GM12864 (cell line): ENCODE measurements at regions not wholly inside any gene's neighbourhood (a gene's known extent, or its start where the extent isn't known, plus 50 kb on each side); places are given as distances from the start of the nearest gene placed in this dataset.

ENCODE experiments used
- DNase-seq: peaks from one replicate; pipeline ENCODE4 v3.0.0-alpha.2; 2011; ENCODE audit warnings: low read depth
- H3K4me3 ChIP-seq: 2 replicates; pipeline ENCODE4 v1.5.1; 2011; ENCODE audit warnings: mild to moderate bottlenecking, low read depth, low read length, control low read depth
- TF ChIP-seq, protein P1 (sequence below): IDR thresholded peaks from 2 replicates; pipeline ENCODE4 v1.5.1; 2011; ENCODE audit warnings: low read depth, mild to moderate bottlenecking, moderate library complexity, low read length, control low read depth, inconsistent platforms; ENCODE audit errors: missing control alignments

DNA sequence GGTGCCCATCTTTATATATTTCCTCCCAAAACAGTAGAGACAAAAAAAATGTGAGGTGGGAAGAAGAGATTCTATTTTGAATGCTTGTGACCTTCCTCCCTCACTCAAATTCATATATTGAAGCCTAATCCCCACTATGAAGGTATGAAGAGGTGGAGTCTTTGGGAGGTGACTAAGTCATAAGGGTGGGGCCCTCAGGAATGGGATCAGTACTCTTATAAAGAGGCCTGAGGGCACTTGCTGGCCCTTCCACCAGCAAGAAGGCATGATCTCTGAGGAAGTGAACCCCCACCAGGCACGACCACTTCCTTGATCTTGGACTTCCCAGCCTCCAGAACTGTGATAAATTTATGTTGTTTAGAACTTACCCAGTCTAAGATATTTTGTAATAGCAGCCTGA lies 517.2 kb upstream of the CNTNAP2 start:
- no peak for DNase-seq
- H3K4me3 ChIP-seq, result no peak overlapping the region
- TF ChIP-seq, protein P1, sequence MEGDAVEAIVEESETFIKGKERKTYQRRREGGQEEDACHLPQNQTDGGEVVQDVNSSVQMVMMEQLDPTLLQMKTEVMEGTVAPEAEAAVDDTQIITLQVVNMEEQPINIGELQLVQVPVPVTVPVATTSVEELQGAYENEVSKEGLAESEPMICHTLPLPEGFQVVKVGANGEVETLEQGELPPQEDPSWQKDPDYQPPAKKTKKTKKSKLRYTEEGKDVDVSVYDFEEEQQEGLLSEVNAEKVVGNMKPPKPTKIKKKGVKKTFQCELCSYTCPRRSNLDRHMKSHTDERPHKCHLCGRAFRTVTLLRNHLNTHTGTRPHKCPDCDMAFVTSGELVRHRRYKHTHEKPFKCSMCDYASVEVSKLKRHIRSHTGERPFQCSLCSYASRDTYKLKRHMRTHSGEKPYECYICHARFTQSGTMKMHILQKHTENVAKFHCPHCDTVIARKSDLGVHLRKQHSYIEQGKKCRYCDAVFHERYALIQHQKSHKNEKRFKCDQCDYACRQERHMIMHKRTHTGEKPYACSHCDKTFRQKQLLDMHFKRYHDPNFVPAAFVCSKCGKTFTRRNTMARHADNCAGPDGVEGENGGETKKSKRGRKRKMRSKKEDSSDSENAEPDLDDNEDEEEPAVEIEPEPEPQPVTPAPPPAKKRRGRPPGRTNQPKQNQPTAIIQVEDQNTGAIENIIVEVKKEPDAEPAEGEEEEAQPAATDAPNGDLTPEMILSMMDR, result no peak

DNA sequence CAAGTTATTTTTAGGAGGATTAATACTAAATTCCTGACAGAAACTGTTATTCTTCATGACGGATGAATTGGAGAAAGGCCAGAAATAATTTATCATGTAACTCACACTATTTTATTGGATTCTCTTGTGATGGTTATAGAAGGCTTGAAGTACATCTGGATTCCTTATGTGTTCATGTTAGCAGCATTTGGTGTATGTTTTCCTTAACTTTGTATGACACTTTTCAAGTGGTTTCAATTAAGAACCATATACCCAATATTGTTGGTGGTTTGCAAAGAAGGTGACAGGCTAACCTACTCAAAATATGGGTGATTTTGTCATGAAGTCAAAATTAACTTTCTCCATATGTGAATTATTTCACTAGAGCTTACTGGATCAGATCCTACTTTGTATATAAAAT lies 532.2 kb upstream of the CNTNAP2 start:
- TF ChIP-seq, protein P1, result no peak
- no peak overlapping the region for H3K4me3 ChIP-seq
- no peak for DNase-seq

DNA sequence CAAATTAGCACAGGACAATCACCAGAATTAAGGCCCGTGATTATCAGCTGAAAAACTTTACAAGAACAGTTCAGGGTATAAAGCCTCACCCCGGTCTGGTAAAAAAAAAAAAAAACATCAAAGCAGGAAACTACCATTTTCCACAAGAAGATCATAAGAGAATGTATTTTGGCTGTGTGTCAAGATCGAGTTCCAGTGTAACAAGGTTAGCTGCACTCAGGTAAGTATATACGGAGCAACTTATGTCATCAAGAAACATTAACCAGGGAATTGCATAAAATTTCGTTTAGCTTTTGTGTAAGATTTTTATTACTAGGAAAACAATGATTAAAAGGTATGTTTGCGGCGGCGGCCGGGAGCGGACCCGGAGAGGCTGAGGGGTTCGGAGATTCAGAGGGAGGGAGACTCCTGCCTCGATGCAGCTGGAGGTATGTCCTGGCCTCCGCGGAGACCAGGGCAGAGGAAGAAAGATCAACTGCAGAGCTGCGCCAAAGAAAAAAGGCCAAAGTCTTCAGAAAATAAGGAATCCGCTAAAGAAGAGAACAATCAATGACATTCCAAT lies 533.8 kb upstream of the CNTNAP2 start:
- TF ChIP-seq, protein P1, result no peak
- DNase-seq, result no peak
- no peak overlapping the region for H3K4me3 ChIP-seq

DNA sequence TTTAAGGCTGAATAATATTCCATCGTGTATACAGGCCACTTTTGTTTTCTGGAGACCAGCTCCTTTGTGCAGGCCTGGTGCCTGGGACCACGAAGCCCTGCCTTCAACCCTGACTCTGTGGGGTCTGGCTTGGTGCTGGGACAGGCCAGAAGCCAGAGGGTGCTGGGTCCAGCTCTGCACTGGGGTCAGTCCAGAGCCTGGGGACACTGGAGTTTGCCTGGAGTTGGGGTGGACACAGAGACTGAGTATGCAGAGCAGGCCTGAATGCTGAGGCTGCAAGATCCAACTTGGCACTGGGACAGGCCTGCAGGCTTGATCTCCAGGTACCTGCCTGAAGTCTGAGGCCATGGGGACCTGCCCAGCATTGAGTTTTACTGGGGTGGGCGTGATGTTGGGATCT lies 558.8 kb upstream of the CNTNAP2 start:
- no peak for DNase-seq
- no peak overlapping the region for H3K4me3 ChIP-seq
- TF ChIP-seq, protein P1, result no peak

DNA sequence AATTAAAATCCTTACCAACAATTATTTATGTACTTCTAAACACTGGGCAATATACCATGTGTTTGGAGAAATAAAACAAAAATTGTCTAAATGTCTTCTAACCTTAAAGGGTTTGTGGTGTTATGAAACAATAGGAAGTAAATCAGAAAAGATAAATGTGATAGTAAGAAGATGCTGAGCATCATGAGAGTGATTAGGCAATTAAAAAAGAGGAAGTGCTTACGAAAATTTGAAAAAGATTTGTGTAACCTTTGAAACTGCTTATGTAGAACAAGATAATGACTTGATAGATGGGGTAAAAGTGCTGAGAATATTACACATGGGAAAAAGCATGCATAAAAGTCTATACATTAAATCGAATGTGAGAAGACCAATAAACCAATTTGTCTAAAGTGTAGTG lies 573.4 kb upstream of the CNTNAP2 start:
- TF ChIP-seq, protein P1, result no peak
- H3K4me3 ChIP-seq, result no peak overlapping the region
- no peak for DNase-seq

DNA sequence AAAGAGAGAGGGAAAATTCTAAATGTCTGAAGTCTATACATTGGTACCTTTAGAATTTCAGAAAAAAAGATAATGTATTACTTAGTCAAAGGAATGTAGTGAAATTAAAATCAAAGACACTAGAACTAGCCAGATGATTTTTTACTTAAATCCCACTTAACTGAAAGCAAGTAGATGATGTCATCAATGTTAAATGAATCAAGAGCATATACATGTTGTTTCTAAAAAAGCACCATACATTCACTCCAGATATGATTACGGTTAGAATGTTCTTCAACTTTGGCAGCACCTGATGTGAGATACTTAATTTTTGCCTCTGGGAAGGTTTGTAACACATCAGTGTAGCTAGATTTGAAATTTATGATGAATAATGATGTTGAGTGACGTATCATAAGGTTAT lies 576.7 kb upstream of the CNTNAP2 start:
- TF ChIP-seq, protein P1, result no peak
- no peak overlapping the region for H3K4me3 ChIP-seq

DNA sequence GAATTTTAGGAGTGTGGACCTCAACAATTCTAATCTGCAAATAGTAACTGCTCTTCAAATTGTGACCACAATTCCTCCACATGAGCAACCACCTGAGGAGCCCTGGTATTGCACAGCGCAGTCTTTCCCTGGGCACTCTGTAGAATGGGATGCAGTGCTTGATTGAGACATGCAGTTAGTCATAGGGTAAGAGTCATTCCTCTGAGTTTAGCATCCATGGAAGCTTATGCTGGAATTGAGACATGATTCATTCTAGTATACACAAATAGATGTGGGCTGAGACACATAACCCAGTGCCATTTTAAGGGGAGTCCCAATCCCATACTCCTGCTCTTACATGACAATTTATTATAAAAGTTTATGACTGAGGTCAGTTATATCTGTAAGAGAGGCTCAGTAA lies 582.3 kb upstream of the CNTNAP2 start:
- no peak overlapping the region for H3K4me3 ChIP-seq
- TF ChIP-seq, protein P1, result no peak
- DNase-seq, result no peak

More for the DNA sequence above, 576.7 kb upstream of the CNTNAP2 start:
- no peak for DNase-seq
